ENCODE measurements at regions not wholly inside any gene's neighbourhood (a gene's known extent, or its start where the extent isn't known, plus 50 kb on each side); places are given as distances from the start of the nearest gene placed in this dataset.

DNA sequence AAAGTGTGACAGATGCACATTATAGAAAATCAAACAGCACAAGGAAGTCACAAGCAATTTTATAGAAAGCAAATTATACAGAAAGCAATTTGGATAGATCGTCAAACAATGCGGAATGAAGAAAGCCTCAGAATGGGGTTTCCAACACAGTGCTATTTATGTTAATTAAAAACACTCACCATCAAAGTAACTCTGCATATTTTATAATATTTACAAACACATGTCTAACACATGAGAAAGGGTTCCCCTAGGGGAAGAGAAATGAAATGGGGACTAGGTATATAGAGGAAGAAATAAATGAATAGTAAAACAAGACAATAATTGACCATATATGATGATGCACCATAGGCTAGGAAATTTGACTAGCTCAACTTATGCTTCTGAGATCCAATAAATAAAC lies 171.2 kb upstream of the XYLT1 start:
- TF ChIP-seq, protein P1, sequence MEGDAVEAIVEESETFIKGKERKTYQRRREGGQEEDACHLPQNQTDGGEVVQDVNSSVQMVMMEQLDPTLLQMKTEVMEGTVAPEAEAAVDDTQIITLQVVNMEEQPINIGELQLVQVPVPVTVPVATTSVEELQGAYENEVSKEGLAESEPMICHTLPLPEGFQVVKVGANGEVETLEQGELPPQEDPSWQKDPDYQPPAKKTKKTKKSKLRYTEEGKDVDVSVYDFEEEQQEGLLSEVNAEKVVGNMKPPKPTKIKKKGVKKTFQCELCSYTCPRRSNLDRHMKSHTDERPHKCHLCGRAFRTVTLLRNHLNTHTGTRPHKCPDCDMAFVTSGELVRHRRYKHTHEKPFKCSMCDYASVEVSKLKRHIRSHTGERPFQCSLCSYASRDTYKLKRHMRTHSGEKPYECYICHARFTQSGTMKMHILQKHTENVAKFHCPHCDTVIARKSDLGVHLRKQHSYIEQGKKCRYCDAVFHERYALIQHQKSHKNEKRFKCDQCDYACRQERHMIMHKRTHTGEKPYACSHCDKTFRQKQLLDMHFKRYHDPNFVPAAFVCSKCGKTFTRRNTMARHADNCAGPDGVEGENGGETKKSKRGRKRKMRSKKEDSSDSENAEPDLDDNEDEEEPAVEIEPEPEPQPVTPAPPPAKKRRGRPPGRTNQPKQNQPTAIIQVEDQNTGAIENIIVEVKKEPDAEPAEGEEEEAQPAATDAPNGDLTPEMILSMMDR (IDR thresholded peaks at IDR 0.05; ENCODE audit: low read depth, low read length): no peak
- H3K4me3 ChIP-seq (ENCODE audit: low read depth, low read length): no peak overlapping the region

DNA sequence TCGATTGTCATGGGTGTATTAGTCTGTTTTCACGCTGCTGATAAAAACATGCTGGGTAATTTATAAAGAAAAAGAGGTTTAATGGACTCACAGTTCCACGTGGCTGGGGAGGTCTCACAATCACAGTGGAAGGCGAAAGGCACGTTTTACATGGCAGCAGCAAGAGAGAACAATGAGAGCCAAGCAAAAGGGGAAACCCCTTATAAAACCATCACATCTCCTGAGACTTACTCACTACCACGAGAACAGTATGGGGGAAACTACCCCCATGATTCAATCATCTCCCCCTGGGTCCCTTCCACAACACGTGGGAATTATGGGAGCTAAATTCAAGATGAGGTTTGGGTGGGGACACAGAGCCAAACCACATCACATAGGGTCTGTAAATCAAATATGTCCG lies 167.4 kb upstream of the XYLT1 start:
- TF ChIP-seq, protein P1 (IDR thresholded peaks at IDR 0.05; ENCODE audit: low read depth, low read length): no peak
- H3K4me3 ChIP-seq (ENCODE audit: low read depth, low read length): no peak overlapping the region

DNA sequence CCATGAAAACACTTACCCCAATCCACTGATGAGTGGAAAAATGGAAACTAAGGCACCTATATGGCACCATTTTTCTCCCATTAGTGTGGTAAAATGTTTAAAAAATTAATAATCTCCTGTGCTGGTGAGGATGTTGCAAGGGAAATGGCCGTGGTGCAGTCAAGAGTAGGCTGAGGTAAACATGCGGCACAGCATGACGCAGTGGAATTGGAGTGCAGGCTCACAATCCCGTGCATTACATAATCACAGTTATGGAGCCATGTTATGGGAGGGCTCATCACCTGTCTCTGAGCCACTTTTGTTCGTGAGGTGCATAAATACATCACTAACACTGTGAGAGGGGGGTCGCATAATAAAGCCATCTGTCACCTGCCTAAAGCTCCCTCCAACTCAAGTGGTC lies 164.4 kb upstream of the XYLT1 start:
- H3K4me3 ChIP-seq (ENCODE audit: low read depth, low read length): no peak overlapping the region
- TF ChIP-seq, protein P1 (IDR thresholded peaks at IDR 0.05; ENCODE audit: low read depth, low read length): no peak

DNA sequence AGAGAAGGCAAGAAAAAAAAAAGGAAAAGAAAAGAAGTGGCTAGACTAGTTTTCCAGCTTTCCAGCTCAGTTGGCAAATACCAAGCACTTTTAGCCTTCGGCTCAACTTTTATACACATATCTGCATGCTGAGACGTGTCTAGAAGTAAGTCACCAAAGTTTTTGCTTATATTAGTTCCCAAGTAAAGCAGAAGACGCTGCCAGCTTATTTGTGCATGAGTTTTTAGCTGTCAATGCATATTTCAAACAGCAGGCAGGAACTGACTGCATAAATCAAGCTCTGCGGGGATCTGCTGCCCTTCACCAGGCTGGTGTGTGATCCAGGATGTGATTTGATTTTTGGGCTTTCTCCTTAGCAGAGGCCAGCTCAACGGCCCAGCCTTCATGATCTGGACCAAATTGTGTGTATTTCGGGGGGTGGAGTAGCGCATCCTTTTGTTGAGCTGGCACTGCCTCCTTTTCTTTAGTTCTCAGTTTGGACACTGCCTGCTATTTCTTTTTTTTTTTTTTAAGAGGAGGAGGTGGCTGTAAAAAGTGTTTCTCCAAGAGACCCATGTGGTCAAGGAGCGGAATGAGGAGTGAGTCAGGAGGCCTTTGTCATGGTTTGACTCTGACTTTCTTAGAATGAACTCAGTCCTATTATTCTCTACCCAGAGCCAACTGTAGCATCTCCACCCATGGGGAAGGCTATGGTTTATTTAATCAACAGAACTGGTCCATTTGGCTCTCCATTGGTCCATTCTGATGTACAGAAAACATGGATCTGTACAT lies 162.6 kb upstream of the XYLT1 start:
- TF ChIP-seq, protein P1 (IDR thresholded peaks at IDR 0.05; ENCODE audit: low read depth, low read length): no peak
- no peak overlapping the region for H3K4me3 ChIP-seq (ENCODE audit: low read depth, low read length)

DNA sequence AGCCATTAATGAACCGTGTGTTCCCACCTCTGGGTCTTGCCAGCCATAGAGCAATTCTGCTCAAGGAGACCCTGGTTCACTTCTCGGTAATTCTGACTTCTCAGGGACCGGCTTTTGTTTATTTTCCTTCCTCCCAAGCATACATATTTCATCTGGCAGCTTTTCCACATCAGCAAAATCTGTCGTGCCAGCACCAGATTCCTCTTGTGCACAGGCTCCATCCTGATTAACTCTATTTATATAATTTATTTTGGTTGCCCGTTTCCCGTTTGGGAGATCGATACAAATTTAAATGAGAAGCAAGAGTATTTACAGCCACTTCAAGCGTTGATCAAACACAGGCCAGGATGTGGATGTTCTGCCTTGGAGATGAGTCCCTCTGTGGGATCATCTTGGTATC lies 161.9 kb upstream of the XYLT1 start:
- TF ChIP-seq, protein P1 (IDR thresholded peaks at IDR 0.05; ENCODE audit: low read depth, low read length): no peak
- no peak overlapping the region for H3K4me3 ChIP-seq (ENCODE audit: low read depth, low read length)

DNA sequence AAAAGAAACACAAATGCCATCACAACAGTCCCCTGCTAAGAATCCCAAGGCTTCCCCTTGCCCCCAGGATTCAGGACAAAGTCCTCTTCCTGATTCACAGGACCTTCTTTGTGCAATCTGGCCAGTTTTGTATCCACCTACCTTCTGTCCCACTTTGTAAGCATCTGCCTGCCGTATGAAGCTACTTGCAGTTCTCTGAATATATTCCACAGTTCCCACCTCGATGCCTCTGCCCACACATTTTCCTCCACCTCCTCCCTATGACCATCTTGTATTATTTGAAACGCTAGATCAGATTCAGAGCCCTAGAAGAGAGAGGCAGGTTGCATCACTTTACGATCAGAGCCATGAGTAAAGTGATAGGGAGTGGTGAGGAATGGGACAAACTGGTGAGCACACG lies 159.2 kb upstream of the XYLT1 start:
- TF ChIP-seq, protein P1 (IDR thresholded peaks at IDR 0.05; ENCODE audit: low read depth, low read length): no peak
- H3K4me3 ChIP-seq (ENCODE audit: low read depth, low read length): no peak overlapping the region

DNA sequence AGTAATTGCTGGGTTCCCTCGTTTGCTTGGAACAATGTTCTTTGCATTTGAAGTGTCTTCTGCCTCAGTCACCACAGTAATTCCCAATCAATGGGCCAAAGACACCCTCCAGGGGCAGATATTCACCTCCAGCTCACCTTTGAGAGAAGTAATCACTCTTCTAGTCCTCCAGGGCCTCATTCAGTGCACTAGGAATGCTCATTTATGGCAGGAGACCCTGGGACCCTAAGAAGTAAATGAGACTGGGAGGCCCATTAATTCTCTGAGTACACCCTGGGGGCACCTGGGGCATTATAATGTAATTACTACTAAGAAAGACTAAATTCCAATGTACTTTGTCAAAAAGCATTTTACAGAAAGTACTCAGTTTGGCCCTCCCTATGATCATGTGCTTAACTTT lies 158.2 kb upstream of the XYLT1 start:
- TF ChIP-seq, protein P1 (IDR thresholded peaks at IDR 0.05; ENCODE audit: low read depth, low read length): no peak
- H3K4me3 ChIP-seq (ENCODE audit: low read depth, low read length): no peak overlapping the region

Data from WI38 (cell line).